ENCODE measurements at regions not wholly inside any gene's neighbourhood (a gene's known extent, or its start where the extent isn't known, plus 50 kb on each side); places are given as distances from the start of the nearest gene placed in this dataset.
"Not testable (repeated sequence)": the region's sequence is repeated elsewhere in the genome, so short reads cannot be mapped to it uniquely, and the experiment has no call there.

GRCh38 chr2:61645911-61646310 is 107.8 kb upstream of the XPO1 start:
- peak; percentile 69 for DNase-seq (ENCODE audit: low read depth)
- ChIA-PET POLR2A (interaction anchor here (0.6 kb wide), 1 partner anchor 1018 kb away, joined by 5 read pairs; no protein-coding TSS in a partner anchor), CTCF (interaction anchor here (0.6 kb wide), 1 partner anchor 414 kb away, joined by 3 read pairs; no protein-coding TSS in a partner anchor)
- H3K4me3 ChIP-seq (ENCODE audit: low read depth, low read length) = no peak overlapping the region
- no peaks in the 10 kb centered on the region for H3K36me3 ChIP-seq (ENCODE audit: control insufficient read depth, insufficient read depth, low read length)
- no peaks in the 10 kb centered on the region for H3K27me3 ChIP-seq (ENCODE audit: control insufficient read depth, insufficient read depth, low read length)
- no peak for TF ChIP-seq CTCF (IDR thresholded peaks at IDR 0.05; ENCODE audit: insufficient read depth, low read depth, low read length)

- H3K27me3 ChIP-seq (ENCODE audit: control insufficient read depth, insufficient read depth, low read length); POLR2A ChIA-PET; H3K4me3 ChIP-seq (ENCODE audit: low read depth, low read length); H3K36me3 ChIP-seq (ENCODE audit: control insufficient read depth, insufficient read depth, low read length); DNase-seq (ENCODE audit: low read depth): not testable (repeated sequence)
- CTCF ChIA-PET = interaction anchor here (0.5 to 1.1 kb wide), 2 partner anchors 14 to 518 kb away, joined by 3 read pairs; no protein-coding TSS in a partner anchor
These were observed 105.0 kb upstream of the XPO1 start for GRCh38 chr2:61643153-61643552.

- ChIA-PET POLR2A (no interaction called here), CTCF (no interaction called here)
- Histone ChIP-seq H3K36me3 (ENCODE audit: control insufficient read depth, insufficient read depth, low read length) (no peaks in the 10 kb centered on the region), H3K27me3 (ENCODE audit: control insufficient read depth, insufficient read depth, low read length) (no peaks in the 10 kb centered on the region), H3K4me3 (ENCODE audit: low read depth, low read length) (no peak overlapping the region)
- TF ChIP-seq CTCF (IDR thresholded peaks at IDR 0.05; ENCODE audit: insufficient read depth, low read depth, low read length) = no peak
- no peak for DNase-seq (ENCODE audit: low read depth)
These were observed 102.2 kb upstream of the XPO1 start for GRCh38 chr2:61640406-61640805.

GRCh38 chr2:61639721-61640120 is 101.6 kb upstream of the XPO1 start:
- TF ChIP-seq CTCF (IDR thresholded peaks at IDR 0.05; ENCODE audit: insufficient read depth, low read depth, low read length) = no peak
- no peak overlapping the region for H3K4me3 ChIP-seq (ENCODE audit: low read depth, low read length)
- CTCF ChIA-PET = no interaction called here
- H3K27me3 ChIP-seq (ENCODE audit: control insufficient read depth, insufficient read depth, low read length) = no peaks in the 10 kb centered on the region
- POLR2A ChIA-PET = no interaction called here
- no peaks in the 10 kb centered on the region for H3K36me3 ChIP-seq (ENCODE audit: control insufficient read depth, insufficient read depth, low read length)
- DNase-seq (ENCODE audit: low read depth) = no peak

- Histone ChIP-seq H3K27me3 (ENCODE audit: control insufficient read depth, insufficient read depth, low read length) (no peaks in the 10 kb centered on the region), H3K36me3 (ENCODE audit: control insufficient read depth, insufficient read depth, low read length) (no peaks in the 10 kb centered on the region), H3K4me3 (ENCODE audit: low read depth, low read length) (no peak overlapping the region)
- TF ChIP-seq CTCF (IDR thresholded peaks at IDR 0.05; ENCODE audit: insufficient read depth, low read depth, low read length) = no peak
- no peak for DNase-seq (ENCODE audit: low read depth)
- POLR2A ChIA-PET = no interaction called here
- CTCF ChIA-PET = interaction anchor here (1.0 to 1.3 kb wide), 3 partner anchors 8 to 502 kb away, joined by 3 to 4 read pairs (median 3); no protein-coding TSS in a partner anchor
These were observed 98.5 kb upstream of the XPO1 start for GRCh38 chr2:61636686-61637085.

- no peak for DNase-seq (ENCODE audit: low read depth)
- CTCF ChIA-PET = interaction anchor here (0.9 to 1.7 kb wide), 4 partner anchors 12 to 499 kb away, joined by 3 to 5 read pairs (median 4); partner anchors contain the start of gene XPO1
- POLR2A ChIA-PET = no interaction called here
- H3K4me3 ChIP-seq (ENCODE audit: low read depth, low read length) = no peak overlapping the region
- no peak for TF ChIP-seq CTCF (IDR thresholded peaks at IDR 0.05; ENCODE audit: insufficient read depth, low read depth, low read length)
- no peaks in the 10 kb centered on the region for H3K27me3 ChIP-seq (ENCODE audit: control insufficient read depth, insufficient read depth, low read length)
- no peaks in the 10 kb centered on the region for H3K36me3 ChIP-seq (ENCODE audit: control insufficient read depth, insufficient read depth, low read length)
These were observed 96.4 kb upstream of the XPO1 start for GRCh38 chr2:61634512-61634911.

Data from BJ (cell line).